Right atrium auricular region (tissue), 2 donors: ENCODE measurements at regions not wholly inside any gene's neighbourhood (a gene's known extent, or its start where the extent isn't known, plus 50 kb on each side); places are given as distances from the start of the nearest gene placed in this dataset.

ENCODE experiments used
- DNase-seq: peaks from one replicate; pipeline ENCODE4 v3.0.0-alpha.2; 2019; ENCODE audit warnings: low spot score
- H3K27ac ChIP-seq, 2 donors: fragments of 200-600 bp; sonication (generic); 1 replicate in 1 of 2; 2 replicates in 1 of 2; pipeline ENCODE4 v1.5.1; 2016 to 2019
- H3K27me3 ChIP-seq, 2 donors: fragments of 200-600 bp; sonication (generic); one replicate each; pipeline versions ENCODE4 v1.5.1 to v1.6.0; 2017 to 2019
- H3K36me3 ChIP-seq: fragments of 200-600 bp; sonication (generic); one replicate; pipeline ENCODE4 v1.5.1; 2016
- H3K4me1 ChIP-seq, 2 donors: fragments of 200-600 bp; sonication (generic); one replicate each; pipeline versions ENCODE4 v1.5.1 to v1.6.0; 2017 to 2019
- H3K4me3 ChIP-seq, 2 donors: fragments of 200-600 bp; sonication (generic); 1 replicate in 1 of 2; 2 replicates in 1 of 2; pipeline ENCODE4 v1.5.1; 2017 to 2019; ENCODE audit warnings: mild to moderate bottlenecking in 1 of 2, moderate library complexity in 1 of 2
- H3K9me3 ChIP-seq, 2 donors: fragments of 200-600 bp; sonication (generic); one replicate each; pipeline ENCODE4 v1.5.1; 2019
- CTCF ChIP-seq, 2 donors: fragments of 200-600 bp; sonication (generic); IDR thresholded peaks; one replicate each; pipeline ENCODE4 v1.5.1; 2019; ENCODE audit warnings: antibody characterized with exemption in 2 of 2

DNA sequence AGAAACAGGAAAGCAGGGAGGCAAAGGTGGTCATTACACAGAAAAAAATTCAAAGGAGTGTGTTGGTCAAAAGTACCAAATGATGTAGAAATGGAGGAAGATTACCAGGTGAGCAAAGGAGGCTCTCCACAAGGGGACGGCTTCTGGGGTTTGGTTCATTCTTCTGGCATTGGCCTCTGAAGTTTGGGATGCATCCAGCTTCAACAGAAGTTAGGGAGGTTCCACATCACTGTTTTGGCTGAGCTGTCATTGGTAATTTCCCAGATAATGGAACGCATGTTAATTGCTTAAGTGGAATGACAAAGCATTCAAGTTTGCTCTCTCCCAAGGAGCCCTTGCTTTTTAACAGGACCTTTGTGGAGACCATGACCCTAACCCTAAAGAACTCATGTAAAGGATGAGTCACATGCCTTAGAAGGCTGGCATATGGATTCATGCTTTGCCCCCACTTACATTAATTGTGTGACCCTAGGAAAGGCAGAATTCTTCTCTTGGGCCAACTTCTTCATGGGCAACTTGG lies 398.6 kb downstream of the GPAM start:
- H3K4me3 ChIP-seq, result no peak overlapping the region
- no peak for TF ChIP-seq CTCF (IDR thresholded peaks at IDR 0.05)
- no peaks in the 10 kb centered on the region for H3K9me3 ChIP-seq

GRCh38 chr10:111785921-111786320 lies 397.6 kb downstream of the GPAM start:
- no peaks in the 10 kb centered on the region for H3K4me1 ChIP-seq
- no peak overlapping the region for H3K27ac ChIP-seq
- peaks cover 0 to 2% of the 10 kb centered on the region in 2 donors for H3K9me3 ChIP-seq
- DNase-seq, result no peak
- TF ChIP-seq CTCF (IDR thresholded peaks at IDR 0.05), result no peak
- H3K4me3 ChIP-seq, result no peak overlapping the region
- no peaks in the 10 kb centered on the region for H3K36me3 ChIP-seq
- H3K27me3 ChIP-seq, result no peaks in the 10 kb centered on the region

More for the DNA sequence above, 398.6 kb downstream of the GPAM start:
- DNase-seq, result no peak
- no peaks in the 10 kb centered on the region for H3K36me3 ChIP-seq
- no peaks in the 10 kb centered on the region for H3K4me1 ChIP-seq
- no peak overlapping the region for H3K27ac ChIP-seq
- H3K27me3 ChIP-seq, result no peaks in the 10 kb centered on the region

- TF ChIP-seq CTCF (IDR thresholded peaks at IDR 0.05), result no peak
- H3K9me3 ChIP-seq, result peaks cover 0 to 3% of the 10 kb centered on the region in 2 donors
- H3K4me3 ChIP-seq, result no peak overlapping the region
- DNase-seq, result no peak
- H3K36me3 ChIP-seq, result no peaks in the 10 kb centered on the region
- no peak overlapping the region for H3K27ac ChIP-seq
- H3K27me3 ChIP-seq, result no peaks in the 10 kb centered on the region
- no peaks in the 10 kb centered on the region for H3K4me1 ChIP-seq
Measured at GRCh38 chr10:111789821-111790220, 393.7 kb downstream of the GPAM start.

GRCh38 chr10:111801841-111802240 lies 381.7 kb downstream of the GPAM start:
- Histone ChIP-seq H3K9me3 (no peaks in the 10 kb centered on the region), H3K4me3 (no peak overlapping the region), H3K27me3 (no peaks in the 10 kb centered on the region), H3K4me1 (no peaks in the 10 kb centered on the region), H3K27ac (no peak overlapping the region), H3K36me3 (no peaks in the 10 kb centered on the region)
- no peak for TF ChIP-seq CTCF (IDR thresholded peaks at IDR 0.05)
- no peak for DNase-seq

DNA sequence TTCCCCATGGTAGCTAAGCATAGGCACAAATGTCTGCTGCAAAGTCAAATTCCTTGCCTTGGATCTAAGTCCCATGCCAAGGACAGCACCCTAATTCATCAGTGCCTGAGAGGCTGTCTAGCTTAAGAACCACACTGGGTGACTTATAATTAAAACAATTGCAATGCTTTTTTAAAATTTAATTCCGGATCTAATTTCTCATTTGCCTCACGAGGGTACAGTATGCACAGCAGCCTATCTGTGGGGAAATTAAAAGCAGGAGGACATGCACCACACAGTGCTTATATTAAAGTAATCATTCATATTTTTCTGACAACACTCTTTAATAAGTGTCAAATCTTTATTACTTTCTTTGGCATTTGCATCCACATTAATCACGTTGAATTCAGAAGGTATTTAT lies 378.8 kb downstream of the GPAM start:
- Histone ChIP-seq H3K27me3 (no peaks in the 10 kb centered on the region), H3K9me3 (no peaks in the 10 kb centered on the region), H3K4me1 (no peaks in the 10 kb centered on the region), H3K27ac (no peak overlapping the region), H3K4me3 (no peak overlapping the region), H3K36me3 (no peaks in the 10 kb centered on the region)
- no peak for DNase-seq
- TF ChIP-seq CTCF (IDR thresholded peaks at IDR 0.05), result no peak

GRCh38 chr10:111811517-111811916 lies 372.0 kb downstream of the GPAM start:
- DNase-seq, result no peak
- Histone ChIP-seq H3K4me3 (no peak overlapping the region), H3K4me1 (no peaks in the 10 kb centered on the region), H3K9me3 (no peaks in the 10 kb centered on the region), H3K36me3 (no peaks in the 10 kb centered on the region), H3K27ac (no peak overlapping the region), H3K27me3 (no peaks in the 10 kb centered on the region)
- TF ChIP-seq CTCF (IDR thresholded peaks at IDR 0.05), result no peak
